ENCODE measurements at regions not wholly inside any gene's neighbourhood (a gene's known extent, or its start where the extent isn't known, plus 50 kb on each side); places are given as distances from the start of the nearest gene placed in this dataset.

- no peak for TF ChIP-seq CTCF (IDR thresholded peaks at IDR 0.05)
- no peak for TF ChIP-seq POLR2A (IDR thresholded peaks at IDR 0.05)
These were observed 88.3 kb downstream of the ETAA1 start for GRCh38 chr2:67485431-67485830.

All from tibial nerve (tissue), 3 donors.